ENCODE measurements at regions not wholly inside any gene's neighbourhood (a gene's known extent, or its start where the extent isn't known, plus 50 kb on each side); places are given as distances from the start of the nearest gene placed in this dataset.
A peak's percentile ranks its signal among the peaks of the same experiment; 100 is the strongest.
"Not testable (repeated sequence)": the region's sequence is repeated elsewhere in the genome, so short reads cannot be mapped to it uniquely, and the experiment has no call there.

- DNase-seq (ENCODE audit: low read depth), result no peak
These were observed 620.7 kb upstream of the ARRDC3 start for GRCh38 chr5:92003806-92004205.

DNA sequence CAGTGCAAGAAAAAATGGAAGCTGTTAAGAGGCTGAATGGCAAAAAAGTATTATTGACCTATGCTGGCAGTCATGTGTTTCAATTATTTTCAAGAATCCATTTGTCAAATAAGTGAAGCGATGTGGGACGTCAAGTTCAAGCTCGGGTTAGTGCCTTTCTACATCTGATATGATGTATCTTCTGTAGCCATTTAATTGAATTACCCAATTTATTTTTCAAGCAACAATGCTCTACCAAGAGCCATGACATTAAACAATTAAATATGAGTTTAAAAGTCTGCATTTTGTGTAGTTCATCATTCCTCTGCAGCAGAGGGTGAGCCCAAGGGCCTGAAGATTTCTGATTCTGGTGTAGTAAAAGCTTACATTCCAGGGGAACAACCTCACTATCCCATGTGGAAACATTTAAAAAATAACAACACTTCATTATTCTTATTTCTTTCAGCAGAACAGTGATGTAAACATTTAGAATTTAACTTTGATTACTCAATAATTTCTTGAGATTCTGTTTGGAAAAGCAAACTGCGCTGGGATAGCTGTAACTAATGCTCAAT is 619.7 kb upstream of the ARRDC3 start:
- no peak for DNase-seq (ENCODE audit: low read depth)

- DNase-seq (ENCODE audit: low read depth), result no peak
These were observed 615.7 kb upstream of the ARRDC3 start for GRCh38 chr5:91998774-91999173.

GRCh38 chr5:91983869-91984268 is 600.8 kb upstream of the ARRDC3 start:
- DNase-seq (ENCODE audit: low read depth), result no peak

DNA sequence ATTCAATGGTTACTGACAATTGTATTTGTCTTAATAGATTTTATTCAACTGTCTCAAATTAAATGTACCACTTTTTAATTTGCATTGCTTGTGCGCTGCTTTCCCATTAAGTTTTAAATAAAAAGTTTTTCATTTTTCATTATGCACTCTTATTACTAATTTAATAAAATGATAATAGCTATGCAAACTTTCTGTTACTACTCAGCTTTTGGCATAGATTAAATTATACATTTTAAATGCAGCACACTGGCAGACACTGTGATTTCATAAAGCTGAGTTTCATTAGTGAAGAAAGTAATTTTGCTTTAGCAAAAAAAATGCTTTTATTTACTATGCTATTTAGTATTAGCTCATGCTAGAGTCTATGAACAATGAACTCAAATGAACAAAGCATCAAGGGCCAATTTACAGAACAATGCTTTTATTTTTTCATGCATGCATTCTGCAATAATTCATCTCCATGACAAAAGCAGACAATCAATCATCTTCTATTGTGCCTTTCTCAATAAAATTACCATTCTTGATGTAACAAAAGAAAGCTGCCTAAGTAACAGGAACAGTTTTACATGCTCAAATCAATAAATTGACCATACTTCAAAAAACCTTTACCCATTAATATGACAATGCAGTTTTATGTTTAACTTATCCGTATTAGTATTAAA is 595.2 kb upstream of the ARRDC3 start:
- no peak for DNase-seq (ENCODE audit: low read depth)

DNA sequence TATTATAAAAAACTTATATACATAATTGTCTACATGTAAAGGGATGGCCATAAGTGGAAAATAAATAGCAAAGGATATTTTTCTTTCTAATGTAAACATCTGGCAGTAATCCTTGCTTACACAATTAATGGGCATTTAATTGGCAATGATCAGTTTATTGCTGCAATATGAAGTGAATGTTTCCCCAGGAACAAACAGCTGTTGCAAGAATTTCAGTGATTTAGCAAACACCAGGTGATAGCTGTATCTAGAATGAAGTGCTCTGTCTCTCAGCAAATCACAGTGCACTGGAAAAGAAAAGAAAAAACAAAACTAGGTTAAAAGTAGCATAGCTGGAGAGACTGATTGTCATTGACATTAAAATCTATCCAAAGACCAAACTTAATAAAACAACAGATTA is 594.5 kb upstream of the ARRDC3 start:
- DNase-seq (ENCODE audit: low read depth), result no peak

DNA sequence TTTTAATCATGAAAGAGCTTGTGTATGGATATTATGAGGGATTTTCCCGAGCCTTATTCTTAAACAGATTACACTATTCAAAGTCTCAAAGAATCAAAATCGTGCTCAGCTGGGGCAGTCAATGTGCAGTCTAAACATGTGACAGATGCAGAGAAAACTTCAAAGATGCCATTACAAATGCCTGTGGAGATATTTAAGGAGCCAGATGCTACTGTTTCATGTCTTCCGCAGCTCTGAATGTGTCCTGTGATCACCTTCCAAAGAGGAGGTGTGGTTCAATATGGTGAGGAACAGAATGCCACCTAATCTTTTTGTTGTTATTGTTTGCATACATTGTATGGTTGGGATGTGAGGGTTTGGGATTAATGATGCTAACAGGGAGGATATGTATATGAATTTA is 593.3 kb upstream of the ARRDC3 start:
- no peak for DNase-seq (ENCODE audit: low read depth)

DNA sequence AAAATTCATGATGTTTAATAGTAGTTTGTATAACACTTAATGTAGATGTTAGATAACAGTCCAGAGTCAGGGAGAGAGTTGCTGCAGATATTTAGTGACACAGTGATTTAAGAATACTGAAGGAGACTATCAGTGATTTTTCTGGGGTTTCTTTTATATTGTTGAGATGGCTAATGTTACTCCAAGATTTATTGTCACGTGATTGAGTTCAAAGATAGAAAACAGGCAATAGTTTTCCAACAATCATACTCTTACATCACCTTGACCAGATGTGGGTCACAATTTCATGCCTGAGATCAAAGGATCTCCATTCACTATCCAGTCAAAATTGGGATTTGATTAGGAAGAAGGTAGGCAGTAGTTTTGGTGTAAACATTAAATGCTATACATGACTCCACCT is 580.0 kb upstream of the ARRDC3 start:
- DNase-seq (ENCODE audit: low read depth), result no peak

GRCh38 chr5:91957666-91958065 is 574.5 kb upstream of the ARRDC3 start:
- peak; percentile 40 for DNase-seq (ENCODE audit: low read depth)

GRCh38 chr5:91956738-91957137 is 573.6 kb upstream of the ARRDC3 start:
- no peak for DNase-seq (ENCODE audit: low read depth)

GRCh38 chr5:91955610-91956009 is 572.5 kb upstream of the ARRDC3 start:
- no peak for DNase-seq (ENCODE audit: low read depth)

GRCh38 chr5:91954136-91954535 is 571.0 kb upstream of the ARRDC3 start:
- DNase-seq (ENCODE audit: low read depth), result no peak

DNA sequence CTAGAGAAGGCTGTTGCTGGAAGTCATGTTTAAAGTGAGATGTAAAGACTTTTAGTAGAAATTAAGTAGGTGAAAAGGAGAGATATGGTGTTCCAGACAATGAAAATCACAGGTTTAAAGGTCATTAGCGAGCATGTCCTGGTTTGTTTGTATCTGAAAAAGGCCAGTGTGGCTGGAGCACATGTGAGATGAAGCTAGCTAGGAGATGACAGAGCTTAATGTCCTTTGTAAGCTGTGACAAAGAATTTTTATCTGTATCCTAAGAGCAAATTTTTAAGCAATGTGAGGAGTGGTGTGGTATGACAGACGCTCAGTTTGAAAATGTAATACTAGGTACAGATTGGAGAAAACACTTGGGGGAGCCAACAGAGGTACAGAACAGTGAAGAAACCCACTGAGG is 567.2 kb upstream of the ARRDC3 start:
- DNase-seq (ENCODE audit: low read depth), result no peak

GRCh38 chr5:91946870-91947269 is 563.8 kb upstream of the ARRDC3 start:
- DNase-seq (ENCODE audit: low read depth), result no peak

DNA sequence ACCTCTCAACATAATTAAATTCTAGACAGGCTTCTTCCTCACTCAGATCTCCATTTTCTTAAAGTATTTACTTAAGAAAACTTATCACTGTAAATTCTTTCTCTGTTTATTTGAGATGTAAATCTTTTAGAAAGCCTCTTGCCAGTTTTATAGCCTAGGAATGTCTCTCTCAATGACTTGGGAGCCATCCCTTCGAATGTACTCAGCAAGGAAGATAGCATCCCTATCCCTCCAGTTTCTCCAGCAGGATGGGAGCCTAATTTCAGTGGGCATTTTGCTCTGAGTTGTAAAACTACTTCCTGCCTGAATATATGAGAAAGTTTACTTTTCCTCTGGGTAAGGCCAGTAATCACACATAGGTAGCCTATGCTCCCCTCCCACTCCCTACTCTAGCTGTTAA is 558.5 kb upstream of the ARRDC3 start:
- no peak for DNase-seq (ENCODE audit: low read depth)

DNA sequence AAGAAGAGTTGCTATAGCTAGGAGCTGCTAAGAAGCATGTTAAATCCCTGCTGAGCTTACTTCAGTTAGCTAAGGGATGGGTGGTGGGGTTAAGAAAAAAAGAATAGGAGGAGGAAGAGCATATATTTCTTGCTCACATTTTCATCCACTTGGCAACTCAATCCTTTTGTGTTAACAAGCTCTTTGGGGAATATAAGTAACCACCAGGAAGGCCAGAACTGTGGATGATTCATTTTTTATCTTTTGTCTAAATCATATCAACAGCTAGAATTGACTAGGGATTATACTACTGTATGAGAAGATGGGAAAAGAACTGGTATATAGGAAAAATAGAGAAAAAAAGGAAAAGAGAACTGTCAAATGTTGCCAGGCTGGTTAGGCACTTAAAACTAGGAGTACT is 555.3 kb upstream of the ARRDC3 start:
- peak; percentile 54 for DNase-seq (ENCODE audit: low read depth)

- peak; percentile 43 for DNase-seq (ENCODE audit: low read depth)
These were observed 554.0 kb upstream of the ARRDC3 start for GRCh38 chr5:91937121-91937520.

- DNase-seq (ENCODE audit: low read depth), result no peak
These were observed 546.4 kb upstream of the ARRDC3 start for GRCh38 chr5:91929522-91929817.

GRCh38 chr5:91928754-91929521 is 545.8 kb upstream of the ARRDC3 start:
- DNase-seq (ENCODE audit: low read depth), result no peak

GRCh38 chr5:91927439-91927838 is 544.3 kb upstream of the ARRDC3 start:
- DNase-seq (ENCODE audit: low read depth), result no peak

DNA sequence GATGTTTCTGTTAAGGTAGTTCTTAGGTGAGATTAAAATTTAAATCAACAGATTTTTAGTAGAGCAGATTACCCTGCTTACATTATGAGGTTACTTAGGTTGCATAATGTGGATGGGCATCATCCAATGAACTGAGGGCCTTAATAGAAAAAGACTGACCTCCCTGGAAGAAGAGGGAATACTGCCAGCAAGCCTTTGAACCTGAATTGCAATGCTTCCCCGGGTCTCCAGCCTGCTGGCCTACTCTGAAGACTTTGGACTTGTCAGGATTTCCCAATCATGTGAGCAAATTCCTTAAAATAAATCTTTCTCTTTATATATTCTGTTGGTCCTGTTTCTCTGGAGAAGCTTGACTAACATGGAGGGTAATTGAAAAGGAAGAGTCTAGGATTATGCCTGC is 542.1 kb upstream of the ARRDC3 start:
- no peak for DNase-seq (ENCODE audit: low read depth)

DNA sequence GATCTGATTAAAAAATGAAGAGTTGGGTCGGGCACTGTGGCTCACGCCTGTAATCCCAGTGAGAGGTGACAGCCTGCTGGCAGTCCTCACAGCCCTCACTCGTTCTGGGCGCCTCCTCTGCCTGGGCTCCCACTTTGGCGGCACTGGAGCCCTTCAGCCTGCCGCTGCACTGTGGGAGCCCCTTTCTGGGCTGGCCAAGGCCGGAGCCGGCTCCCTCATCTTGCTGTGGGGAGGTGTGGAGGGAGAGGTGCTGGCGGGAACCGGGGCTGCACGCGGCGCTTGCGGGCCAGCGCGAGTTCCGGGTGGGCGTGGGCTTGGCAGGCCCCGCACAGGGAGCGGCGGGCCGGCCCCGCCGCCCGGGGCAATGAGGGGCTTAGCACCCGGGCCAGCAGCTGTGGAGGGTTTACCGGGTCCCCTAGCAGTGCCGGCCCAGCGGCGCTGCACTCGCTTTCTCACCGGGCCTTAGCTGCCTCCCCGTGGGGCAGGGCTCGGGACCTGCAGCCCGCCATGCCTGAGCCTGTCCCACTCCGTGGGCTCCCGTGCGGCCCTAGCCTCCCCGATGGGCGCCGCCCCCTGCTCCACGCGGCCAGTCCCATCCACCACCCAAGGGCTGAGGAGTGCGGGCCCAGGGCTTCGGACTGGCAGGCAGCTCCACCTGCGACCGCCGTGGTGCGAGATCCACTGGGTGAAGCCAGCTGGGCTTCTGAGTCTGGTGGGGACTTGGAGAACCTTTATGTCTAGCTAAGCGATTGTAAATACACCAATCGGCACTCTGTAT is 534.1 kb upstream of the ARRDC3 start:
- DNase-seq (ENCODE audit: low read depth), result not testable (repeated sequence)

- DNase-seq (ENCODE audit: low read depth), result no peak
These were observed 527.5 kb upstream of the ARRDC3 start for GRCh38 chr5:91910655-91911054.
